A549 (cell line): ENCODE measurements at regions not wholly inside any gene's neighbourhood (a gene's known extent, or its start where the extent isn't known, plus 50 kb on each side); places are given as distances from the start of the nearest gene placed in this dataset.

ENCODE experiments used
- BCL3 ChIP-seq: fragments of >200 bp; sonication (Bioruptor Twin); formaldehyde crosslinking; IDR thresholded peaks from 3 replicates; pipeline ENCODE4 v1.6.1; 2016
- CTCF ChIP-seq: fragments of >200 bp; sonication (Bioruptor Twin); formaldehyde crosslinking; IDR thresholded peaks from 3 replicates; pipeline ENCODE4 v1.5.1; 2016
- EP300 ChIP-seq, 2 experiments: fragments of >200 bp; sonication (Bioruptor Twin); formaldehyde crosslinking; IDR thresholded peaks; 2 replicates in 1 of 2; 3 replicates in 1 of 2; pipeline ENCODE4 v1.6.1; 2016 to 2017
- JUN ChIP-seq, 2 experiments: fragments of >200 bp; sonication (Bioruptor Twin); formaldehyde crosslinking; IDR thresholded peaks; 2 replicates in 1 of 2; 3 replicates in 1 of 2; pipeline ENCODE4 v1.6.1; 2016 to 2017
- KDM1A ChIP-seq: fragments of 200-600 bp; sonication (generic); IDR thresholded peaks from 2 replicates; pipeline ENCODE4 v1.6.1; 2016; ENCODE audit warnings: low read depth, mild to moderate bottlenecking
- MYC ChIP-seq: IDR thresholded peaks from 2 replicates; pipeline ENCODE4 v1.6.1; 2012; ENCODE audit warnings: mild to moderate bottlenecking, inconsistent platforms, low read length, improper control_type of control experiment, borderline replicate concordance
- POLR2A ChIP-seq: IDR thresholded peaks from 2 replicates; pipeline ENCODE4 v1.6.1; 2012; ENCODE audit warnings: mild to moderate bottlenecking, low read length
- POLR2AphosphoS2 ChIP-seq: conservative IDR thresholded peaks from 2 replicates; pipeline ENCODE4 v1.6.1; 2012; ENCODE audit warnings: low read length, improper control_type of control experiment, inconsistent platforms
- RARB ChIP-seq: fragments of 250-450 bp; sonication (Bioruptor Pico); IDR thresholded peaks from 2 replicates; pipeline ENCODE4 v1.8.0; 2021; ENCODE audit warnings: mild to moderate bottlenecking, moderate library complexity
- RCOR1 ChIP-seq: fragments of 150-350 bp; IDR thresholded peaks from 2 replicates; pipeline ENCODE4 v1.6.1; 2014; ENCODE audit warnings: antibody characterized with exemption, low read length, low read depth
- TFCP2L1 ChIP-seq: fragments of 250-450 bp; sonication (Bioruptor Pico); IDR thresholded peaks from 2 replicates; pipeline ENCODE4 v1.5.0; 2021; ENCODE audit warnings: mild to moderate bottlenecking
- USF2 ChIP-seq: fragments of 450-650 bp; IDR thresholded peaks from 2 replicates; pipeline ENCODE4 v1.6.1; 2014; ENCODE audit warnings: antibody characterized with exemption

- no peak for TF ChIP-seq POLR2A
- TF ChIP-seq JUN (IDR thresholded peaks at IDR 0.05) = no peak
- no peak for TF ChIP-seq POLR2AphosphoS2
- no peak for TF ChIP-seq USF2
- no peak for TF ChIP-seq CTCF
- TF ChIP-seq RARB (CRISPR knock-in tag) = no peak
- no peak for TF ChIP-seq KDM1A
- TF ChIP-seq BCL3 = no peak
- TF ChIP-seq MYC = no peak
- no peak for TF ChIP-seq EP300 (IDR thresholded peaks at IDR 0.05)
- no peak for TF ChIP-seq RCOR1
- TF ChIP-seq TFCP2L1 (CRISPR knock-in tag) = no peak
Observed at GRCh38 chr20:54869765-54870164, 394.4 kb downstream of the DOK5 start.
